ENCODE measurements at regions not wholly inside any gene's neighbourhood (a gene's known extent, or its start where the extent isn't known, plus 50 kb on each side); places are given as distances from the start of the nearest gene placed in this dataset.

- H3K27me3 ChIP-seq (ENCODE audit: insufficient read depth, low read length), result no peaks in the 10 kb centered on the region
- no peaks in the 10 kb centered on the region for H3K9me3 ChIP-seq (ENCODE audit: low read depth, low read length)
- H2AFZ ChIP-seq (ENCODE audit: low read length), result no peak overlapping the region
- H3K27ac ChIP-seq (ENCODE audit: low read depth, low read length), result no peak overlapping the region
- H3K4me2 ChIP-seq (ENCODE audit: insufficient read depth, low read length), result no peak overlapping the region
- no peaks in the 10 kb centered on the region for H4K20me1 ChIP-seq (ENCODE audit: insufficient read depth, low read length)
- no peak for TF ChIP-seq CTCF (IDR thresholded peaks at IDR 0.05; ENCODE audit: extremely low read depth, low read depth, low read length)
- H3K79me2 ChIP-seq (ENCODE audit: insufficient read depth, low read length), result no peaks in the 10 kb centered on the region
- DNase-seq (ENCODE audit: insufficient read length, low spot score, missing footprints), result no peak
- H3K4me3 ChIP-seq (ENCODE audit: insufficient read depth, low read length), result no peak overlapping the region
- peaks cover 12% of the 10 kb centered on the region for H3K4me1 ChIP-seq (ENCODE audit: insufficient read depth, low read length)
- no peaks in the 10 kb centered on the region for H3K36me3 ChIP-seq (ENCODE audit: insufficient read depth, low read length)
Measured at GRCh38 chr1:183730107-183730724, 74.7 kb upstream of the RGL1 start.

GRCh38 chr1:183726825-183727224, 73.7 kb upstream of the APOBEC4 start:
- Histone ChIP-seq H3K4me1 (ENCODE audit: insufficient read depth, low read length) (no peaks in the 10 kb centered on the region), H3K27ac (ENCODE audit: low read depth, low read length) (no peak overlapping the region), H3K36me3 (ENCODE audit: insufficient read depth, low read length) (no peaks in the 10 kb centered on the region), H2AFZ (ENCODE audit: low read length) (no peak overlapping the region), H3K79me2 (ENCODE audit: insufficient read depth, low read length) (no peaks in the 10 kb centered on the region), H3K4me2 (ENCODE audit: insufficient read depth, low read length) (no peak overlapping the region), H3K27me3 (ENCODE audit: insufficient read depth, low read length) (no peaks in the 10 kb centered on the region), H3K9me3 (ENCODE audit: low read depth, low read length) (no peaks in the 10 kb centered on the region), H3K4me3 (ENCODE audit: insufficient read depth, low read length) (no peak overlapping the region), H4K20me1 (ENCODE audit: insufficient read depth, low read length) (no peaks in the 10 kb centered on the region)
- TF ChIP-seq CTCF (IDR thresholded peaks at IDR 0.05; ENCODE audit: extremely low read depth, low read depth, low read length), result no peak
- DNase-seq (ENCODE audit: insufficient read length, low spot score, missing footprints), result no peak

- no peak for DNase-seq (ENCODE audit: insufficient read length, low spot score, missing footprints)
- no peaks in the 10 kb centered on the region for H4K20me1 ChIP-seq (ENCODE audit: insufficient read depth, low read length)
- no peak for TF ChIP-seq CTCF (IDR thresholded peaks at IDR 0.05; ENCODE audit: extremely low read depth, low read depth, low read length)
- no peak overlapping the region for H3K4me2 ChIP-seq (ENCODE audit: insufficient read depth, low read length)
- H3K27me3 ChIP-seq (ENCODE audit: insufficient read depth, low read length), result no peaks in the 10 kb centered on the region
- no peaks in the 10 kb centered on the region for H3K79me2 ChIP-seq (ENCODE audit: insufficient read depth, low read length)
- no peaks in the 10 kb centered on the region for H3K9me3 ChIP-seq (ENCODE audit: low read depth, low read length)
- H3K4me1 ChIP-seq (ENCODE audit: insufficient read depth, low read length), result no peaks in the 10 kb centered on the region
- H3K36me3 ChIP-seq (ENCODE audit: insufficient read depth, low read length), result no peaks in the 10 kb centered on the region
- H3K4me3 ChIP-seq (ENCODE audit: insufficient read depth, low read length), result no peak overlapping the region
- H3K27ac ChIP-seq (ENCODE audit: low read depth, low read length), result no peak overlapping the region
- H2AFZ ChIP-seq (ENCODE audit: low read length), result no peak overlapping the region
Measured at GRCh38 chr1:183724350-183725042, 71.4 kb upstream of the APOBEC4 start.

- no peak overlapping the region for H2AFZ ChIP-seq (ENCODE audit: low read length)
- H3K27me3 ChIP-seq (ENCODE audit: insufficient read depth, low read length), result no peaks in the 10 kb centered on the region
- H3K9me3 ChIP-seq (ENCODE audit: low read depth, low read length), result no peaks in the 10 kb centered on the region
- no peak overlapping the region for H3K4me3 ChIP-seq (ENCODE audit: insufficient read depth, low read length)
- H3K27ac ChIP-seq (ENCODE audit: low read depth, low read length), result no peak overlapping the region
- no peak for TF ChIP-seq CTCF (IDR thresholded peaks at IDR 0.05; ENCODE audit: extremely low read depth, low read depth, low read length)
- no peaks in the 10 kb centered on the region for H3K79me2 ChIP-seq (ENCODE audit: insufficient read depth, low read length)
- H3K4me2 ChIP-seq (ENCODE audit: insufficient read depth, low read length), result no peak overlapping the region
- H3K4me1 ChIP-seq (ENCODE audit: insufficient read depth, low read length), result no peaks in the 10 kb centered on the region
- H3K36me3 ChIP-seq (ENCODE audit: insufficient read depth, low read length), result no peaks in the 10 kb centered on the region
- no peaks in the 10 kb centered on the region for H4K20me1 ChIP-seq (ENCODE audit: insufficient read depth, low read length)
- no peak for DNase-seq (ENCODE audit: insufficient read length, low spot score, missing footprints)
Measured at GRCh38 chr1:183723571-183723970, 70.5 kb upstream of the APOBEC4 start.
